ENCODE measurements at regions not wholly inside any gene's neighbourhood (a gene's known extent, or its start where the extent isn't known, plus 50 kb on each side); places are given as distances from the start of the nearest gene placed in this dataset.
A peak's percentile ranks its signal among the peaks of the same experiment; 100 is the strongest.

DNA sequence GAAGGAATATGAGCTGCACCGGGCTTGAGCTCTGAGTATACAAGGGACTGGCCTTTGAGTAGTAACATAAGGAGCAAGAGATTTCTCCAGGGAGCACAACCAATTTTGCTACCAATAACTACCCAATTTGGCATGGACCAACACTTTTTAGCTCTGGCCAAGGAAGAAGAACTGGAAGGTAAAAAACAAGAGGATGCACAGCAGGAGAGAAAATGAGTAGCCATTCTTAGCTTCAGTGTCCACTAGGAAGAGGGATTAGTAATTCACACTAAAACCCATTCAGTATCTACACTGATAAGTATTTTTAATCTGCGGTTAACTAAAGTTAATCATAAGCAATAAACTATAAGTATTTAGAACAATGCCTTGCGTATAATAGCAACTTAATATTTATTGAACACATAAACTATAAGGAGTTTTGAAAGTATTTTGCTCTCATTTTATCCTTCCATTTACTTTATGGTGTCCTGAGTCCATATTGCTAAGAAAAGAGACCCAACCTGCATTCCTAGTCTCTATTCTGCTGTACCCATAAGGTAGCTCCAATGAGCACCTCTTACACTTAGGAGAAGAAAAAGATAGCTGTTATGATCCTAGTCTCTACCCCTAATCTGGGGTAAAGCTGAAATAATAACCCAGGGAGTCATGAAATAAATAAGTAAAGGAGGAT, 268.9 kb downstream of the IGSF11 start:
- H3K27ac ChIP-seq (ENCODE audit: low read length), result no peak overlapping the region
- H3K36me3 ChIP-seq (ENCODE audit: insufficient read depth, low read depth, low read length), result no peaks in the 10 kb centered on the region
- peaks cover 11% of the 10 kb centered on the region; the same call in 1 of the 2 replicates for H3K4me1 ChIP-seq (ENCODE audit: insufficient read depth, low read length)
- no peak overlapping the region for H3K9ac ChIP-seq (ENCODE audit: low read depth, low read length)
- no peaks in the 10 kb centered on the region for H3K9me3 ChIP-seq (ENCODE audit: insufficient read depth, low read depth, low read length)
- H3K4me3 ChIP-seq (ENCODE audit: low read length), result no peak overlapping the region
- no peaks in the 10 kb centered on the region for H3K27me3 ChIP-seq (ENCODE audit: insufficient read depth, low read length)

DNA sequence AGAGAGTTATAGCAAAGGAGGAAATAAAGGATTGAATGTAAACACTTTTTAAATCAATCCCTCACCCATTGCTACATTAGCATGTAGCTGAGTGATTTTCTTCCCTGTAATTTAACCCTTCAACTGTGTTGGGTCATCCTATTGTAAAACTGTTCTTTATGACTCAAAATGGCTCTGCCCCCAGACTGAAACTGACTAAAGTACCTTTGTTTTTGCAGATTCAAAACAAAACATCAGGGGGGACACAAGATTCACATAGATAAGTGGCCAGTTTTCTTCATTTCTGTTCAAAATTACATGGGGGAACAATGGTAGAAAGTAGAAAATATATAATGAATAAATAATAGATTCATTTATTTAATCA, 268.4 kb downstream of the IGSF11 start:
- no peaks in the 10 kb centered on the region for H3K36me3 ChIP-seq (ENCODE audit: insufficient read depth, low read depth, low read length)
- H3K27me3 ChIP-seq (ENCODE audit: insufficient read depth, low read length), result no peaks in the 10 kb centered on the region
- H3K4me3 ChIP-seq (ENCODE audit: low read length), result no peak overlapping the region
- H3K4me1 ChIP-seq (ENCODE audit: insufficient read depth, low read length), result peaks cover 6% of the 10 kb centered on the region; the same call in 1 of the 2 replicates
- H3K9me3 ChIP-seq (ENCODE audit: insufficient read depth, low read depth, low read length), result no peaks in the 10 kb centered on the region
- no peak overlapping the region for H3K27ac ChIP-seq (ENCODE audit: low read length)
- no peak overlapping the region for H3K9ac ChIP-seq (ENCODE audit: low read depth, low read length)

DNA sequence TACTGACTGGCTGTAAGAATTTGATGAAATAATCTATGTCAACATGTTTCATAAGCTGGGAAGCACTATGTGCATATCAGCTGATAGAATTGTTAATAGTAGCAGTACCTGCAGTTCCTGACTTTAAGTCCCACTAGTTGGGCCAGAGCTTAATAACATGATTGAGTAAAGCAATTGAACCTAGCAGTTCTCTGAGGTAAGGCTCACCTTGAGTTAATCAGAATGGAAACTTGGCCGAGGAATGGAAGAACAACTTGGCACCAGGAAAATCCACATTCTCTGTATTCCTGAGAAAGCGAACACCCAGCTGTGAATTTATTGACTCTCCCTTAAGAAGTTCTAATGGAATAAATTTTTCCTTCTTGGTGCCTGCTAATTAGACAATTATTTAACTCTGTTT, 262.6 kb downstream of the IGSF11 start:
- no peak overlapping the region for H3K4me3 ChIP-seq (ENCODE audit: low read length)
- H3K9ac ChIP-seq (ENCODE audit: low read depth, low read length), result no peak overlapping the region
- peak overlapping the region; percentile 71 for H3K27ac ChIP-seq (ENCODE audit: low read length)
- no peaks in the 10 kb centered on the region for H3K36me3 ChIP-seq (ENCODE audit: insufficient read depth, low read depth, low read length)
- no peaks in the 10 kb centered on the region; the same call in 1 of the 2 replicates for H3K9me3 ChIP-seq (ENCODE audit: insufficient read depth, low read depth, low read length)
- no peaks in the 10 kb centered on the region for H3K27me3 ChIP-seq (ENCODE audit: insufficient read depth, low read length)
- H3K4me1 ChIP-seq (ENCODE audit: insufficient read depth, low read length), result peaks cover 12% of the 10 kb centered on the region

DNA sequence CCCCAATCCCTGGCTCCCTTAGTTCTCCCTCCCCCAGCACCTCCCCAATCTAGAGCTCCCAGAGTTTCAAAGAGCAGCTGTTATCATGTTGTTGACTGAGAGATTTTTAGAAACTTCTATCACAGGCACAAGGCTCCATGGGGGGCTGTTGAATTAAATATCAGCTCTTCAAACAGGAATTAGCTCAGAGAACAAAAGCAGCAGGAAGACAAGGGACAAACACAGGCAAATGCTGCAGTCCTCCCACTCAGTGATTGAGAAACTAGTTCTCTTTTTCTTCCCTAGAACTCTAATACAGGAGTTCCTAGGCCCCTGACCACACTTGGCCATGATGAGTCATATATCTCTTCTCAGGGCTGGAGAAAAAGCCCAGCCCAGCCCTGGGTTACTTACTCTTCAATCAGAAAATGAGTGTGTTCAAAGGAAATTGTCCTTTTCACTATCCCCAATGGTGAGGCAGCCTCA, 262.1 kb downstream of the IGSF11 start:
- peaks cover 12% of the 10 kb centered on the region for H3K4me1 ChIP-seq (ENCODE audit: insufficient read depth, low read length)
- H3K4me3 ChIP-seq (ENCODE audit: low read length), result no peak overlapping the region
- H3K9me3 ChIP-seq (ENCODE audit: insufficient read depth, low read depth, low read length), result no peaks in the 10 kb centered on the region; the same call in 1 of the 2 replicates
- H3K9ac ChIP-seq (ENCODE audit: low read depth, low read length), result no peak overlapping the region
- H3K27ac ChIP-seq (ENCODE audit: low read length), result peak overlapping the region; percentile 71
- no peaks in the 10 kb centered on the region for H3K27me3 ChIP-seq (ENCODE audit: insufficient read depth, low read length)
- no peaks in the 10 kb centered on the region for H3K36me3 ChIP-seq (ENCODE audit: insufficient read depth, low read depth, low read length)

DNA sequence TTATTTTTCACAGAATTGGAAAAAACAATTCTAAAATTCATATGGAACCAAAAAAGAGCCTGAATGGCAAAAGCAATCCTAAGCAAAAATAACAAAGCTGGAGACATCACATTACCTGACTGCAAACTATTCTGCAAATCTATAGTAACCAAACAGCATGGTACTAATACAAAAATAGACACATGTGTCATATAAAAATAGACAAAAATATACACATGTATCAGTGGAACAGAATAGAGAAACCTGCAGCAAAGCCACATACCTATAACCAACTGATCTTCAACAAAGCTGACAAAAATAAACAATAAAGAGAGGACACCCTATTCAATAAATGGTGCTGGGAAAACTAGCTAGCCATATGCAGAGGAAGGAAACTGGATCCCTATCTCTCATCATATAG, 259.6 kb downstream of the IGSF11 start:
- H3K27ac ChIP-seq (ENCODE audit: low read length), result no peak overlapping the region
- H3K27me3 ChIP-seq (ENCODE audit: insufficient read depth, low read length), result no peaks in the 10 kb centered on the region
- H3K4me3 ChIP-seq (ENCODE audit: low read length), result no peak overlapping the region
- no peaks in the 10 kb centered on the region for H3K36me3 ChIP-seq (ENCODE audit: insufficient read depth, low read depth, low read length)
- no peaks in the 10 kb centered on the region; the same call in 1 of the 2 replicates for H3K9me3 ChIP-seq (ENCODE audit: insufficient read depth, low read depth, low read length)
- peaks cover 12% of the 10 kb centered on the region for H3K4me1 ChIP-seq (ENCODE audit: insufficient read depth, low read length)
- no peak overlapping the region for H3K9ac ChIP-seq (ENCODE audit: low read depth, low read length)

DNA sequence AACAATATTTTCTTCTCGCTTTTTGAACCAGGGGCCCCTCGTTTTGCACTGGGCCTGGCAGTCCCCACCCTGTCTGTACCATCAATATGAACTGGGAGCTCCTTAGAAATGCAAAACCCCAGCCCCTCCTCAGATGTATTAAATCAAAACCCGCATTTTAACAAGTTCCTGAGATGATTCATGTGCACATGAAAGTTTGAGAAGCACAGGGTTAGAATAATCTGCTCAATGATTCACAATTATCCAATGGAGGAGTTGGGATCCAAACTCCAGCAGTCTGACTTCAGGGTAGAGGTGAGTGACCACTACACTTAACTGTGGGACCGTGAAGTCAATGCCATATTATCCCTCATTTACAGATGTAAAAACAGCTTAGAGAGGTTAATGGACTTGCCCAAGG, 256.4 kb downstream of the IGSF11 start:
- no peaks in the 10 kb centered on the region for H3K36me3 ChIP-seq (ENCODE audit: insufficient read depth, low read depth, low read length)
- no peak overlapping the region for H3K4me3 ChIP-seq (ENCODE audit: low read length)
- H3K9me3 ChIP-seq (ENCODE audit: insufficient read depth, low read depth, low read length), result no peaks in the 10 kb centered on the region; the same call in 1 of the 2 replicates
- H3K9ac ChIP-seq (ENCODE audit: low read depth, low read length), result no peak overlapping the region
- no peaks in the 10 kb centered on the region for H3K4me1 ChIP-seq (ENCODE audit: insufficient read depth, low read length)
- no peak overlapping the region for H3K27ac ChIP-seq (ENCODE audit: low read length)
- no peaks in the 10 kb centered on the region for H3K27me3 ChIP-seq (ENCODE audit: insufficient read depth, low read length)

DNA sequence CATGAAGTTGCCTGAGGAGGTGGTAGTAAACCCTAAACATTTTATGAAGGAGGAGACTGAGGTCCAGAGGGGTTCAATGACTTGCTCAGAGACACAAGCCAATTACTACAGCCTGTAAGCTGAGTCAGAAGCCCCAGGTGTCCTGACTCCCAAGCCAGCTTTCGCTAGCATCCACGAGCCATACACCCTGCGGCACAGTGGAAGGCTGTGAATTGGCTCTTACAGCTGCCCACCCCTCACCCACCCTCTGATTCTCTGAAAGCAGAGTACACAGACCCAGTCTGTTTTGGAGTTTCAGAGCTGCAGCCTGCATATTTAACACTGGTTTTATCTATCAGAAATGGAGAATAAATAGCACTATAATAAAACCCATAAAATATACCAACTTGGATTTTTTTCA, 253.4 kb downstream of the IGSF11 start:
- Histone ChIP-seq H3K36me3 (ENCODE audit: insufficient read depth, low read depth, low read length) (no peaks in the 10 kb centered on the region), H3K27ac (ENCODE audit: low read length) (no peak overlapping the region)

DNA sequence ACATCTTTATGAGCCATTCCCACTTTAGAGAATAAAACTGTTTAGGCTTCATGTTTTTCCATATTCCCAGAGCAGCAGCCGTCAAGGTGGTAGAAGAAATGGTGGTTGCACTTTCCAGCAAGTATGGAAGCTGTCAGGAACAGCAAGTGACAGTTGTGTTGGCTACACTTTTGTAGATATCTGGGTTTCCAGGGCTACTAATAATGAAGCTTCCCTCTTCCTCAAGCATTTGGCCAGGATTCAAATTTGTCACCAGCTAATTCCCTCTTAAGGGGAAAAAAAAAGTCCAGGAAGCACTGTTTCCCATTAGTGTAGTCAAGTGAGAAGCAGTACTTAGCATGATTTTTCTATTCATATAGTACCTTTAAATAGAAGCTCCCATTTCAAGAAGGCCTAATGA, 252.8 kb downstream of the IGSF11 start:
- H3K27me3 ChIP-seq (ENCODE audit: insufficient read depth, low read length), result no peaks in the 10 kb centered on the region
- no peaks in the 10 kb centered on the region for H3K4me1 ChIP-seq (ENCODE audit: insufficient read depth, low read length)
- H3K9ac ChIP-seq (ENCODE audit: low read depth, low read length), result no peak overlapping the region
- no peaks in the 10 kb centered on the region for H3K36me3 ChIP-seq (ENCODE audit: insufficient read depth, low read depth, low read length)
- H3K27ac ChIP-seq (ENCODE audit: low read length), result no peak overlapping the region
- H3K9me3 ChIP-seq (ENCODE audit: insufficient read depth, low read depth, low read length), result no peaks in the 10 kb centered on the region
- H3K4me3 ChIP-seq (ENCODE audit: low read length), result no peak overlapping the region

More for the DNA sequence above, 253.4 kb downstream of the IGSF11 start:
- Histone ChIP-seq H3K9me3 (ENCODE audit: insufficient read depth, low read depth, low read length) (no peaks in the 10 kb centered on the region), H3K4me3 (ENCODE audit: low read length) (no peak overlapping the region), H3K4me1 (ENCODE audit: insufficient read depth, low read length) (no peaks in the 10 kb centered on the region), H3K27me3 (ENCODE audit: insufficient read depth, low read length) (no peaks in the 10 kb centered on the region), H3K9ac (ENCODE audit: low read depth, low read length) (no peak overlapping the region)

DNA sequence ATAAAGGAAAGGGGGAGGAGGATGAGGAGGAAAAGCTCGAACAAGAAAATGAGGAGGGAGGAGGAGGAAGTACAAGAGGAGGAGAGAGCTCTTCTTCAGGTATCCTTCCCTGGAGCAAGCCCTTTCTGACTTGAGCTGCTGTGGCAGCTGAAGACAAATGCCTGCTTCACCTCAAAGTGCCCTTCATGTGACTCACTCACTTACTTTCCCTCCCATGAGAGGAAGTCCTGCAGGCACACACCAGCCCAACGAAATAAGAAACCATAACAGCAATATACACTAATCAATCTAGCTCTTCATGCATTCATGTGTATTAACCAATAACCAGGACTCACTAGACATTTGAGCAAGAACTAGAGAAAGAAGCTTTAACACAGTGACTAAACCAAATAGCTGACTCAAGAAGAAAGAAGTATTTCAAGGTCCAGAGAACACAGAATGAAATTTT, 251.9 kb downstream of the IGSF11 start:
- H3K27ac ChIP-seq (ENCODE audit: low read length), result no peak overlapping the region
- no peaks in the 10 kb centered on the region for H3K9me3 ChIP-seq (ENCODE audit: insufficient read depth, low read depth, low read length)
- H3K27me3 ChIP-seq (ENCODE audit: insufficient read depth, low read length), result no peaks in the 10 kb centered on the region
- no peaks in the 10 kb centered on the region for H3K4me1 ChIP-seq (ENCODE audit: insufficient read depth, low read length)
- no peaks in the 10 kb centered on the region for H3K36me3 ChIP-seq (ENCODE audit: insufficient read depth, low read depth, low read length)
- H3K4me3 ChIP-seq (ENCODE audit: low read length), result no peak overlapping the region
- H3K9ac ChIP-seq (ENCODE audit: low read depth, low read length), result no peak overlapping the region

DNA sequence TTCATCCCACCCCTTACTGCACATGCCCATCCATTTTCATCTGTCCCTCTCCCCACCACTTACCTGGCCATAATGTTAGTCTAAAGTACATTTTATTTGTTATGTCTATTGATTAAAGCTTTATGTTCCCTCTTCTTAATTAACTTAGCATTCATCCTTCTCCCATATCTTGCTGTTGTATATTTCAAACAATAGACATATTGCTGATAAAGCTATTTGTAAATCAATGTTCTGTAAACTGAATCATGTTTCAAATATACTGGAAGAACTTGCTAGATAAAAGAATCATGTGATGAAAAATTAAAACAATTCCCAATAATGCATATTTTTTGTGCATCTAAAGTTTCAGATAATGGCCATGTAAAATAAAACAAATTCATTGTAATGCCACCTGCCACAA, 249.2 kb downstream of the IGSF11 start:
- Histone ChIP-seq H3K9me3 (ENCODE audit: insufficient read depth, low read depth, low read length) (no peaks in the 10 kb centered on the region), H3K4me1 (ENCODE audit: insufficient read depth, low read length) (no peaks in the 10 kb centered on the region), H3K4me3 (ENCODE audit: low read length) (no peak overlapping the region), H3K9ac (ENCODE audit: low read depth, low read length) (no peak overlapping the region), H3K36me3 (ENCODE audit: insufficient read depth, low read depth, low read length) (no peaks in the 10 kb centered on the region), H3K27me3 (ENCODE audit: insufficient read depth, low read length) (no peaks in the 10 kb centered on the region), H3K27ac (ENCODE audit: low read length) (no peak overlapping the region)

DNA sequence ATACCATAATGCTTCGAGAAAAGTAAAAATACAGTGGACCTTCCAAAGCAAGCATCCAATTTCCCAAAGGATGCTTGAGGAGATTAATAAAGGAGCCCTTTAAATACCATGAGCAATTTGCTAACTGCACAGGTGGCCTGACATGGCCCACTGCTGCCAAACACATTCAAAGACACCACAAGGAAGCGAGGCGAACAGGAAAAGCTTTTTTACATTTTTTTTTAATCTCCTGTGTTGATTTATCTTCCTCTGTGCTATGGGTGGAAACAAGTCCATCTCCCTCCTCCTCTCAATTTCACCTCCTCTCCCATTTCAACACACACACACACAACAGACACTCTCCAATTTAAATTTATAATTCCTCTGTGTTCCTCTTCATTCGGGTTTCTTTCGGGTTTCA, 243.4 kb downstream of the IGSF11 start:
- Histone ChIP-seq H3K27me3 (ENCODE audit: insufficient read depth, low read length) (no peaks in the 10 kb centered on the region), H3K9me3 (ENCODE audit: insufficient read depth, low read depth, low read length) (no peaks in the 10 kb centered on the region), H3K4me3 (ENCODE audit: low read length) (no peak overlapping the region), H3K27ac (ENCODE audit: low read length) (no peak overlapping the region), H3K36me3 (ENCODE audit: insufficient read depth, low read depth, low read length) (no peaks in the 10 kb centered on the region), H3K9ac (ENCODE audit: low read depth, low read length) (no peak overlapping the region), H3K4me1 (ENCODE audit: insufficient read depth, low read length) (0 out of 2 replicates have a peak, but pooled peaks cover 4% of the 10 kb centered on the region)

DNA sequence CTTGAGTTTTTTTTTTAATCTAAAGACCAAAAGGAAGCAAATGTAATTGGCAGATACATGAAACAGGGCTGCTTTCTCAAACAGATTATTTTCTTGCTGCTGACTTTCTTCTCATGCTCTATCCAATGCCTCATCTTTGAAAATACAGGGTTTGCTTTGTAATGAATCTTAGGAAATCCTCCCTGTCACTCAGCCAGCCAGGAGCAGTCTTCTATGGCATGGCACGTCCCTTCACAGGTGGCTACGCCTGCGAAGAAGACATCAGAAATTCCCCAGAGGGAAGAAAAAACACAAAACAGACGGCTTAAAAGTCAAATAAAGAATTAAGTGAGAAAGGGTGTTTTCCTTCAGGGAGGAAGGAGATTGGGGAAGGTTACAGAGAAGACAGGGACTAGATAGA, 242.5 kb downstream of the IGSF11 start:
- Histone ChIP-seq H3K36me3 (ENCODE audit: insufficient read depth, low read depth, low read length) (no peaks in the 10 kb centered on the region), H3K9me3 (ENCODE audit: insufficient read depth, low read depth, low read length) (no peaks in the 10 kb centered on the region), H3K4me1 (ENCODE audit: insufficient read depth, low read length) (0 out of 2 replicates have a peak, but pooled peaks cover 4% of the 10 kb centered on the region), H3K27ac (ENCODE audit: low read length) (no peak overlapping the region), H3K4me3 (ENCODE audit: low read length) (no peak overlapping the region), H3K9ac (ENCODE audit: low read depth, low read length) (no peak overlapping the region), H3K27me3 (ENCODE audit: insufficient read depth, low read length) (no peaks in the 10 kb centered on the region)

All from iPS-20b (cell line).